GM12891 (cell line): ENCODE measurements at regions not wholly inside any gene's neighbourhood (a gene's known extent, or its start where the extent isn't known, plus 50 kb on each side); places are given as distances from the start of the nearest gene placed in this dataset.

ENCODE experiments used
- DNase-seq: peaks from one replicate; pipeline ENCODE4 v3.0.0; 2011; ENCODE audit warnings: low spot score; ENCODE audit not compliant: insufficient read length
- FAIRE-seq: peaks from 2 replicates; lab custom pipeline; 2011; peaks lifted over from hg19 to GRCh38; lab: Jason Lieb, UNC
- PAX5 ChIP-seq: IDR thresholded peaks from 2 replicates; pipeline ENCODE4 v1.6.1; 2011; ENCODE audit warnings: low read length, moderate library complexity, mild to moderate bottlenecking; ENCODE audit not compliant: insufficient read depth, severe bottlenecking
- POLR2A ChIP-seq: IDR thresholded peaks from 2 replicates; pipeline ENCODE4 v1.6.1; 2011; ENCODE audit warnings: low read depth, low read length, control low read depth
- POLR2AphosphoS5 ChIP-seq: IDR thresholded peaks from 2 replicates; pipeline ENCODE4 v1.6.1; 2011; ENCODE audit warnings: low read depth, low read length, control low read depth
- POU2F2 ChIP-seq: IDR thresholded peaks from 2 replicates; pipeline ENCODE4 v1.6.1; 2011; ENCODE audit warnings: low read depth, mild to moderate bottlenecking, control low read depth, low read length, moderate library complexity
- SPI1 ChIP-seq: IDR thresholded peaks from 2 replicates; pipeline ENCODE4 v1.6.1; 2011; ENCODE audit warnings: low read depth, low read length, control low read depth
- TAF1 ChIP-seq: IDR thresholded peaks from 2 replicates; pipeline ENCODE4 v1.6.1; 2011; ENCODE audit warnings: low read depth, low read length, control low read depth

- DNase-seq (no peak), FAIRE-seq (no peak)
- no peak for TF ChIP-seq POLR2A
- no peak for TF ChIP-seq PAX5
Observed at GRCh38 chr22:27255580-27255979, 546.0 kb downstream of the MN1 start.

- DNase-seq (no peak), FAIRE-seq (no peak)
Observed at GRCh38 chr22:27257987-27258386, 543.6 kb downstream of the MN1 start.

GRCh38 chr22:27258616-27259172 is 542.9 kb downstream of the MN1 start:
- FAIRE-seq (no peak), DNase-seq (no peak)

More at GRCh38 chr22:27257987-27258386, 543.6 kb downstream of the MN1 start:
- no peak for TF ChIP-seq SPI1
- TF ChIP-seq POLR2A, result no peak

GRCh38 chr22:27259433-27259832 is 542.1 kb downstream of the MN1 start:
- FAIRE-seq, result no peak
- TF ChIP-seq PAX5 (no peak), SPI1 (no peak), TAF1 (no peak), POLR2AphosphoS5 (no peak), POLR2A (no peak), POU2F2 (no peak)
- no peak for DNase-seq

More at GRCh38 chr22:27258616-27259172, 542.9 kb downstream of the MN1 start:
- TF ChIP-seq POLR2A, result no peak
- TF ChIP-seq SPI1, result no peak
- no peak for TF ChIP-seq TAF1
- no peak for TF ChIP-seq POLR2AphosphoS5
- no peak for TF ChIP-seq POU2F2
- TF ChIP-seq PAX5, result no peak

GRCh38 chr22:27260087-27260698 is 541.4 kb downstream of the MN1 start:
- no peak for DNase-seq
- no peak for TF ChIP-seq SPI1
- no peak for TF ChIP-seq TAF1
- no peak for TF ChIP-seq POLR2AphosphoS5
- no peak for TF ChIP-seq POLR2A
- TF ChIP-seq POU2F2, result no peak
- no peak for TF ChIP-seq PAX5
- no peak for FAIRE-seq

- no peak for DNase-seq
- TF ChIP-seq PAX5, result no peak
- no peak for TF ChIP-seq POLR2AphosphoS5
- TF ChIP-seq SPI1, result no peak
- TF ChIP-seq TAF1, result no peak
- no peak for TF ChIP-seq POU2F2
- no peak for TF ChIP-seq POLR2A
- FAIRE-seq, result no peak
Observed at GRCh38 chr22:27262361-27262760, 539.2 kb downstream of the MN1 start.

GRCh38 chr22:27264184-27264583 is 537.4 kb downstream of the MN1 start:
- DNase-seq (no peak), FAIRE-seq (no peak)
- TF ChIP-seq POLR2AphosphoS5 (no peak), POU2F2 (no peak), PAX5 (no peak), SPI1 (no peak)

GRCh38 chr22:27267145-27267544 is 534.4 kb downstream of the MN1 start:
- TF ChIP-seq POLR2AphosphoS5 (no peak), POU2F2 (no peak), SPI1 (no peak), TAF1 (no peak), PAX5 (no peak), POLR2A (no peak)
- FAIRE-seq (no peak), DNase-seq (no peak)

- FAIRE-seq, result no peak
- TF ChIP-seq TAF1 (no peak), SPI1 (no peak), POU2F2 (no peak), PAX5 (no peak), POLR2AphosphoS5 (no peak), POLR2A (no peak)
- no peak for DNase-seq
Observed at GRCh38 chr22:27269751-27270543, 531.6 kb downstream of the MN1 start.

- TF ChIP-seq PAX5, result no peak
- FAIRE-seq (no peak), DNase-seq (no peak)
Observed at GRCh38 chr22:27270818-27271510, 530.6 kb downstream of the MN1 start.
